AG20443 (cell line): ENCODE measurements at regions not wholly inside any gene's neighbourhood (a gene's known extent, or its start where the extent isn't known, plus 50 kb on each side); places are given as distances from the start of the nearest gene placed in this dataset.
"Not testable (repeated sequence)": the region's sequence is repeated elsewhere in the genome, so short reads cannot be mapped to it uniquely, and the experiment has no call there.

Experiments
- DNase-seq: peaks from one replicate; pipeline ENCODE4 v3.0.0; 2012; ENCODE audit warnings: low spot score, mixed read lengths

DNA sequence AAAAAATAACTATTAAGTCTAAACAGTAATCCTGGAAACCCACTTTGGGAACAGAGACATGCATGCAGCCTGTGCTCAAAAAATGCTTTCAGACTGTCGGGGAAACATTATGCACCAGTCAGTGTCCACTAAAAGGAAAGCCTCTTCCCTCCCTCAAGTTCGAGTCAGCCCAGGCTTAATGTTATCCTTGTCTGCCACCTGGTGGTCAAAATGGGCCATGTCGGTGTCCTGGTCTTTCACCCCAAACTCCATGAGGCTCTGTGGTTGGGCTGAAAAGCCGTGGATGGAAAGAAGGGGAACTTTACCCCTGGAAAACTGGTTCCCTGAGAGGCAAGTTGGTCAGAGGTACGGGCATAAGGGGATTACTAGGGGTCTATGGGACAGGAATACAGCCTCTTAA, 88.4 kb upstream of the ZNF492 start:
- DNase-seq: peak; percentile 16

DNA sequence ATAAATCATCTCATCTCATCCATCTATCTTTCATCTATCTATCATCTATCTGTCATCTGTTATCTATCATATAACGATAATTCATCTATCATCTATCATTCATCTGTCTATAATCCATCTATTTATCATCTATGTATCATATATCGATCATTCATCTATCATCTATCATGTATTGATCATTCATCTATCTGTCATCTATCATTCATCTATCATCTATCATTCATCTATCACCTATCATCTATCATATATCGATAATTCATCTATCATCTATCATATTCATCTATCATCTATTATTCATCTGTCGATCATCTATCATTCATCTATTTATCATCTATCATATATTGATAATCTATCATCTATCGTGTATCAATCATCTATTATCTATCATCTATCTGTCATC, 100.4 kb upstream of the ZNF492 start:
- no peak for DNase-seq

DNA sequence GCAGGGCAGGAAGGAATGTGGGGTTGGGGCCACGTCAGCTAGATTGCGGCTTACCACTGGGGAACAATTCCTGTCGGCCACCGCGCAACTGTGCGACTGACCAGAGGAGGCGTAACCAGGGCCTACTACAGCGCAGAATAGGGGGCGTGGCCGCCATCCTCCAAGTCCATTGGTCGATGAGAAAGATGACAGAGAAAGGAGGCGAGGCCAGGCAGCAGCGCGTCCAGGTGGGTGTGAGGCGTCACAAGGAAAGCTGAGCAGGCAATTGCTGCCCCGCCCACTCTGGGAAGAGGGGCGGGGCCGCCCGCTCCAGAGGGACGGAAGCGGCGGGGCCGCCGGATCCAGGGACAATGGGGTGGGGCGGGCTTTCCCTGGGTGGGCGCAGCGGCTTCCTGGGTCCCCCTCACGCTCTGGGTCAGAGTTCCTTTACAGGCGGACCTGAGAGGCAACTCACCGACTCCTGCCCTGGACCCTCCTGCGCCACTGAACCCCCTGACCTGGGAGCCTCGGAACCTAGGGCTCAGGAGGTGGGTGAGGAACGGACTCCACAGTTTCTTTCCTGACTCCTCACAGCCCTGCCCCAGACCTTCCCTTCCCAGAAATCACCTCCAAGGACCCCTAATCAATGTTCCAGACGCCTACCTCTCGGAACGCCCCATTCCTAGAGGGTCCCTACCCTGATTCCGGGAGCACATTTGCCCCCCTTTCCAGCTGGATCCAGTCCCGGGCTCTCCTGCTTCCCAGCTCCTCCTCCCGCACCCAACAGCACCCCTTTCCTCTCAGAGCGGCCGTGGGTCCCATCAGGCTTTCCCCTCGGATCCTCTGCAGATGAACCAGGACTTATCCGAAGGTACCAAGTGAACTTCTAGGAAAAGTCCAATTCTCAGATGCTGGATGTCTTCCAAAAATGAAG, 101.5 kb upstream of the ZNF492 start:
- no peak for DNase-seq

DNA sequence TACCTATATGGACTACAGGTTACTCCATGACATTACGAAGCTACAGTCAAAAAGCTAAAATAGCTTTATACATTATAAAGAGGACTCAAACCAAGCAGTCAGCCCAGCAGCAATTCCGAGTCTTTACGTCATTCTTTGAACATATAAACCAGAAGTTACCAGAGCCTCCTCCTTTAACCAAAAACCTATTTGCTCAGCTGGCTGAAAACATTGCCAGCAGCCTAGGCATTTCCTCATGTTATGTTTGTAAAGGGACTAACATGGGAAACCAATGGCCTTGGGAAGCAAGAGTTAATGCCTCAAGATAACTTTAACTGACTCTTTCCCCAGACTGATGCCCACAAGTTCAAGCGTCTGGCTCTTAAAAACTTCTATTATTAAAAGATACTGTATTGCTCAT, 104.1 kb upstream of the ZNF492 start:
- DNase-seq: no peak

DNA sequence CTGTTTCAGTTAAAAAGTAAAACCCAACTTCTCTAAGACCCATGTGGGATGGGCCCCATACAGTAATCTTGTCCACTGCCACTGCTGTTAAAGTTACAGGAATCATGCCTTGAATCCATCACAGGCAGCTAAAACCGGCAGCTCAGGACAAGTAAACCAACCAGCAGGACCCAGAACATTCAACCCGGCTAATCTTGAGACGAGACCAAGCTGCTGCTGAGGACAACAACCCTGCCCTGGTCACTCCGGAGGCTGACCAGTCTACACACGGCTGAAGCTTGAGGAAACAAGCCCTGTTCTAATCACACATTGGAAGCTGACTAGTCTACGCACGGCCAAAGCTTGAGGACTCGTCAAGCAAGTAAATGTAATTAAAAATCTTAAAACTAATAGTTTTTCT, 105.2 kb upstream of the ZNF492 start:
- no peak for DNase-seq

DNA sequence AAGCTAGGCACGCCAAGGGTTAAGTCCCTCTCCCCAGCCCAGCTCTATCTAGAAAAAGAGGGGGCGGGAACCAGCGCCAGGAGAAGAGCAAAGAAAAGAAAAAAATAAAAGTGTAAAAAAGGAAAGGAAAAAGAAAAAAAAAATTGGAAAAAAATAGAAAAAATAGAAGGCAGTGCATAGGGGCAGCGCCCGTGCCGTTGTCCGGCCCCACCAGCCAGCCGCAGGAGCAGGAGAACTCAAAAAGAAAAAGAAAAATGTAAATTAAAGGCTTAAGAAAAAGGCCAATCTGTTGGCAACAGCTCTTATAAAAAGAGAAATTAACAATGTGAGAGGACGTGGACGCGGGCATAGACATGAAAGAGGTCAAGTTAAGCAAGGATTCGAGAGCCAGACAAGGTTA, 105.4 kb upstream of the ZNF98 start:
- no peak for DNase-seq

DNA sequence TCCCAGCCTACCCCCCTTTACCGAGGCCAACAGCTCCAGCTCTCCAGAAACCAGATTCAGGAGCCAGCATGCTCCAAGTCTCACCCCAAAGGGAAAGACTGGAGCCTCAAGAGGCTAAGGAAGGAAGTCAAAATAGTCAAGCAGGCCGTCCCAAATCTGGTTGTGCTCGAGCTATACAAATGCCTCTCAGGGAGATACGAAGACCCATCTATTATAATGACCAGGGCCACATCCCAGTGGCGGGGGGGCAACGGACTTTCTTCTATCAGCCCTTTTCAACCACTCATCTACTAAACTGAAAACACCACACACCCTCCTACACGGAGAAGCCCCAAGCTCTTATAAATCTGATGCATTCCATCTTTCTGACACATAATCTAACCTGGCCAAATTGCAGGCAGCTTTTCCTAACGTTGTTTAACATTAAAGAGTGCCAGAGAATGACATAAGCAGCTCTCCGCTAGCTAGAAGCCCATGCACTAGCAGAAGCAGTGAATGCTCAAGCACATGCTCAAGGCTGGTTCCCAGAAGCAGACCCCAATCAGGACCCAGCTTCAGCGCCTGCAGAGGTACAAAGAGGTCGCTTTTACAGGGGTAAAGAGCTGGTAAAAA, 104.6 kb upstream of the ZNF98 start:
- DNase-seq: no peak

DNA sequence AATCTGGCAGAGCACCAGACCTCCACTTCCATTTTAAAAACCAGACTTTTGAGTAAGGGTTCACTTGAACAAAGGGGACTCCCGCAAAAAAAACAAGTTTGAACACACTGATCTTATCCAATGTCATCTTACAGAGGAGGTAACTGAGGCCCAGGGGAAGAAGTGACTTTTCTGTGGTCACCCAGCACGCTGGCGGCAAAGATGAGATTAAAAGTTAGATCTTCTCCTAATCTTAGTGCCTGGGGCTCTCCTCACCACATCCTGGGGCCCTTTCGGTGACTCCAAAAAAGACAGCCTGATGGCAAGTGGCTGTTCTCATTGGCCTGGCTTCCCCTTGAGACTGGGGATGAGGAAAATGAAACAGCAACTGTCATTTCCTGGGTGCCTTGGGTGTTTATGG, 101.8 kb upstream of the ZNF98 start:
- DNase-seq: no peak

DNA sequence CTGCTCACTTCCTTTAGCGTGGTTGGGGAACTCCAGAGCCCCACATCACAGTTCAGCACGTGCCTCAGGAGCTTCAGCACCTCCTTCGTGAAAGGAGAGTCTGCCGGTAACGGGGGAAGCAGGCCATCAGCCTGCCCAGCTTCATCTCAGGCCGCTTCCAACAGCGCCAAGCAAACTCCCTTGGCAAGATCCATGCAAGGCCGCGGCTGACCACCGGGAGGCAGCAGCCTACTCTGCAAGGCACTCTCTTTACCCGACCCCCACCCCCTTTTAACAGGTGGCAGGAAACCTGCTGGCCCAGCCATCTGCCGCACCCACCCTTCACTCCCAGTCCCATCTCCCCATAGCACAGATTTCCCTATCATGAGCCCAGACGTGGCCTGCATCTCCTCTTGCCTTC, 97.4 kb upstream of the ZNF98 start:
- DNase-seq: not testable (repeated sequence)

DNA sequence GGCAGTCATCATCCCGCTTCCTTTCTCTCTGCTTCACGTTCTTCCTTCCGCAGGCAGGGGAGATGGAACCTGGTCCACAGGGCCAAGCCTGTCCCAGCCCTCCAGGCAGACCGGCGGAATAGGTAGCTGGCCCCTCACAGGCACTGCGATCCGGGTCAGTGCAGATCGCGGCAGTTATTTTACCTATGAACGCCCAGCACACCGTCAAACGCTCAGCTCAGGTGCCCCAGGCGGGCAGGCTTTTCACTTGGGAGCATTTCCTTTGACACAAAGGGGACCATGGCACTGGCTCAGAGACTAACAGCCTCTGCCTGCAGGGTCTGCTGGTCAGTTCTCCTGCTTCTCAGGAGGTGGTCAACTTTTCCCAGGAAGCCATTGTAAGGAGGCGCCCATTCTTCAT, 97.0 kb upstream of the ZNF98 start:
- no peak for DNase-seq

DNA sequence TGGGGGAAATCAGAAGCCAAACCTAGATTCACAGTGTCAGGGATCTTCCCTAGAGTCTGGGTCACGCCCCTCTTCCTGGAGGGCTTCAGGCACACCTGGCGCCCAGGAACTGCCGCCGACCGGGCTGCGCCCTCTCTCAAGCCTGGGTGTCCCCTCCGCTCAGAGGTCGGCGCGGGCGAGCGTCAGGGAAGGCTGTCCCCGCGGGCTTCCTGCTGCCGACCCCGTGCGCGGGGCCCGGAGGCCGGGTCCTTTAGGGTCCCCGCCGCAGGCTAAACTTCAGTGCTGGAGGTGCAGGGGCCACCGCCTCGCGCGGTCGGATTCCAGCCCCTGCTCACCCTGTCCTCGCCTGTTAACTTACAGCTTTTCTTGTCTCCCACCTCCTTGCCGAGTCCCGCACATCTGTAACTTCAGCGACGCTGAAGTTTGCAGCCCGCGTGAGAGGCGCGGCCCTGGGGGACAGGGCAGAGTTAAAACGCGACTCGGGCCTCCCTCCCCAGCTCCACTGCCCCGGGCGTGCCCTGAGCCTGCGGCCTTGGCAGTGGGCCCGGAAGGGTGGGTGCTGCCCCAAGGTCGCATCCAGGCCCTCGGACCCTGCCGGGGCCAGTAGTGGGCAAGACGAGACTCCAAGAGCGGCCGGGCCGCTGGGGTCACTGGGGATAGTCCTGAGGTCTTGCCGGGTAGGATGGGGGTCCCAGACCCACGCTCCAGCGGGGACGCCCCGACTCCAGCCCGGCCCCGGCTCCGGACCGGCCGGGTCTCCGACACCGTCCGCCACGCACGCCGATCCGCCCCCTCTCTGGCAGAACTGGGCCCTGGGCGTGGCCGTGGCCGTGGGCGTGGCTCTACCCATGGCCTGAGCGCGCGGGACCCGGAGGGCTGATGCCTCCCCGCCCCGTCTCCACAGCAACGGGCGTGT, 95.6 kb upstream of the ZNF98 start:
- DNase-seq: no peak

DNA sequence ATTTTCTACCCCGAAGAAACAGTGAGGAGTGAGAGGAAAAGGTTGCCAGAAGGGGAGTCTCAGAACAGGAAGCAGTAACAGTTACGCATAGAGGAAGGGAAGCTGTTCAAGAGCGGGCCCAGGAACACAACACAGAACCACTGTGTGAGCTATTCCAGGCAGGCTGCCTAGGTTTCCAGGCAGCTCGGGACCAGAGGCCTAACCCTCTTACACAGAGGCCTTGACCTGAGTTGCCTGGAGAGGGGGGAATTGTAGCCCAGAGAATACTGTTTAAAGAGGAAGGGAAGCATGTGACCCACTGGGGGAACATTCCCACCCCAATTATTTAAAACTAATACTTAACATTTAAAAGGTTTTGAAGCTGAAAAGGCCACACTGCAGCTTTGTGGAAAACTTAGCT, 93.3 kb upstream of the ZNF98 start:
- DNase-seq: no peak

DNA sequence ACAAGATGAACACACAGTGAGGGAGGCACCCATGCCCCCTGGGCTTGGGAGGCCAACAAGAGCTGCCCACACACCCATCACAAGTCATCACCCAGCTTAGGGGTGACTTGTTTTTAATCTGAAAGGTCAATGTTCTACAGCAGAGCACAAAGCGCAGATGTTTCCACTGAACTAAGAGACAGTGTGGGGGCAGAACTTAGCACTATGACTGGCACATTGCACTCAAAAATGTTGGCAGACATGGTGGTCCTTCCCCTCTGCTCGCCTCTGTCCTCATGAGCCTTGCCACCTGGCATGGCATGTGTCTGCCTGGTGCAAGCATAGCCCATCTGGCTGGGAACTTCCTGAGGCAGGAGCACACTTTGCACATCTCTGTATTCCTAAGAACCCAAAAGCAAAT, 81.4 kb upstream of the ZNF98 start:
- no peak for DNase-seq

DNA sequence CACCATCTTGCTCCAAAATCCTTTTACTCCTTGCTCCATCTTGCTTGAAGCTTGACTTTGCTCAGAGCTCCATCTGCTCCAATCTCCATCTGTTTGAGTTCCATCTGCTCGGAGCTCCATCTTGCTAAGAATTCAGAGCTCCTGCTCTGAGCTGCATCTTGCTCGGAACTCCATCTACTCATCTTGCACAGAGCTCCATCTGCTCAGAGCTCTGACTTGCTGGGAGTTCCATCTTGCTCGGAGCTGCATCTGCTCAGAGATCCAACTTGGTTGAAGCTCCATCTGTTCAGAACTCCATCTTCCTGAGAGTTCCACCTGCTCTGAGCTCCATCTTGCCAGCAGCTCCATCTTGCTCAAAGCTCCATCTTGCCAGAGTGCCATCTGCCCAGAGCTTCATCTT, 80.6 kb upstream of the ZNF98 start:
- DNase-seq: no peak

DNA sequence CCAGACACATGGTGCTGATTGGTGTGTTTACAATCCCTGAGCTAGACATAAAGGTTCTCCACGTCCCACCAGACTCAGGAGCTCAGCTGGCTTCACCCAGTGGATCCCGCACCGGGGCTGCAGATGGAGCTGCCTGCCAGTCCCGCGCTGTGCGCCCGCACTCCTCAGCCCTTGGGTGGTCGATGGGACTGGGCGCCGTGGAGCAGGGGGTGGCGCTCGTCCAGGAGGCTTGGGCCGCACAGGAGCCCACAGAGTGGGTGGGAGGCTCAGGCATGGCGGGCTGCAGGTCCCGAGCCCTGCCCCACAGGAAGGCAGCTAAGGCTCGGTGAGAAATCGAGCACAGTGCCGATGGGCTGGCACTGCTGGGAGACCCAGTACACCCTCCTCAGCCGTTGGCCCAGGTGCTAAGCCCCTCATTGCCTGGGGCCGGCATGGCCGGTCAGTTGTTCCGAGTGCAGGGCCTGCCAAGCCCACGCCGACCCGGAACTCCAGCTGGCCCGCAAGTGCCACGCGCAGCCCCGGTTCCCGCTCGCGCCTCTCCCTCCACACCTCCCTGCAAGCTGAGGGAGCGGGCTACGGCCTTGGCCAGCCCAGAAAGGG, 76.8 kb upstream of the ZNF98 start:
- not testable (repeated sequence) for DNase-seq

DNA sequence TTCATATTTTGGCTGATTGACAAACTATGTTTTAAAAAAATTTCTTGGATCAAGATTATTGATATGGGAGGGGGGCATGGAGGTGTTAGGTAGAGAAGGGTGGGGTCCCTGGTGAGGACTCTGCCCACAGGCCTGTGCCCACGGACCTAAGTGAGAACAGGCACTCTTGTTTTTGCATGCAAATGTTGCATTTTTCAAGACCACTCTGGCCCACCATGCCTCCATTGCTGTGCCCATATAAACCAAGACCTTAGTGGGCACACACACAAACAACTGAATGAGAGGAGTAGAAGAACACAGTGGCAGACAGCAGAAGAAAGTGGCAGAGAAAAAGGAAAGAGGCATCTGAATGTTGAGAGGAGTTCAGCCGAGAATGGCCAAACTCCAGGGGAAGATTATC, 69.6 kb upstream of the ZNF98 start:
- no peak for DNase-seq

DNA sequence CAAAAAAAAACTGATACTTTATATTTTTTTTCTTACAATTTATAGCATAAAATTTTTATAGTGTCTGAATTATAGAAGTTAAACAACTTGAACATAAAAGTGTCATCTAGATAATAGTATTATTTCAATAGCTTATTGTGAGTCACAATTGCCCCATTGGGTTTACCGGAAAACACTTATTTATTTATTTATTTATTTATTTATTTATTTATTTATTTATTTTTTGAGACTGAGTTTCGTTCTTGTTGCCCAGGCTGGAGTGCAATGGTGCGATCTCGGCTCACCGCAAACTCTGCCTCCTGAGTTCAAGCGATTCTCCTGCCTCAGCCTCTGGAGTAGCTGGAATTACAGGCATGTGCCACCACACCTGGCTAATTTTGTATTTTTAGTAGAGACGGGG, 61.4 kb upstream of the ZNF98 start:
- not testable (repeated sequence) for DNase-seq

DNA sequence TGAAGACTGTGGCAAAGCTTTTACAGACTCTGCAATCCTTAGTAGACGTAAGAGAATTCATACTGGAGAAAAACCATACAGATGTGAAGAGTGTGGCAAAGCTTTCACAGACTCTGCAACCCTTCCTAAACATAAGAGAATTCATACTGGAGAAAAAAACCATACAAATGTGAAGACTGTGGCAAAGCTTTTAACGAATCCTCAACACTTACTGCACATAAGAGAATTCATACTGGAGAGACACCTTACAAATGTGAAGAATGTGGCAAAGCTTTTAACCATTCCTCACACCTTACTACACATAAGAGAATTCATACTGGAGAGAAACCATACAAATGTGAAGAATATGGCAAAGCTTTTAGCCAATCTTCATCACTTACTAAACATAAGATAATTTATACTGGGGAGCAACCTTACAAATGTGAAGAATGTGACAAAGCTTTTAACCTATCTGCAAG, 50.1 kb upstream of the ZNF98 start:
- DNase-seq: no peak
